ENCODE measurements at regions not wholly inside any gene's neighbourhood (a gene's known extent, or its start where the extent isn't known, plus 50 kb on each side); places are given as distances from the start of the nearest gene placed in this dataset.

- TF ChIP-seq EZH2 (IDR thresholded peaks at IDR 0.05; ENCODE audit: low read length) (no peak), CTCF (optimal IDR thresholded peaks at IDR 0.05 in 1 of 3, IDR thresholded peaks at IDR 0.05 in 1 of 3, conservative IDR thresholded peaks at IDR 0.05 in 1 of 3; ENCODE audit: extremely low read depth in 1 of 3, insufficient read depth in 2 of 3, low read length in 3 of 3) (no peak)
Measured at GRCh38 chr2:54387059-54387991, 68.8 kb upstream of the SPTBN1 start.

Data from keratinocyte (primary cell).